IPS-18c (cell line): ENCODE measurements at regions not wholly inside any gene's neighbourhood (a gene's known extent, or its start where the extent isn't known, plus 50 kb on each side); places are given as distances from the start of the nearest gene placed in this dataset.

Source experiments
- H3K4me3 ChIP-seq: 2 replicates; pipeline ENCODE4 v1.7.0; 2013; ENCODE audit warnings: low read depth, mild to moderate bottlenecking, low read length, moderate library complexity; ENCODE audit not compliant: insufficient read depth
- H3K9me3 ChIP-seq: one replicate; pipeline ENCODE4 v1.6.1; 2013; ENCODE audit warnings: mild to moderate bottlenecking, low read length, moderate library complexity; ENCODE audit not compliant: control insufficient read depth, insufficient read depth

GRCh38 chr6:144335311-144335861 is 50.3 kb downstream of the UTRN start:
- no peaks in the 10 kb centered on the region for H3K9me3 ChIP-seq
- H3K4me3 ChIP-seq = no peak overlapping the region

GRCh38 chr6:144335914-144336313 is 50.8 kb downstream of the UTRN start:
- Histone ChIP-seq H3K9me3 (no peaks in the 10 kb centered on the region), H3K4me3 (no peak overlapping the region)

GRCh38 chr6:144336900-144337299 is 51.8 kb downstream of the UTRN start:
- H3K9me3 ChIP-seq = no peaks in the 10 kb centered on the region
- no peak overlapping the region for H3K4me3 ChIP-seq

GRCh38 chr6:144338474-144338873 is 53.3 kb downstream of the UTRN start:
- Histone ChIP-seq H3K4me3 (no peak overlapping the region), H3K9me3 (no peaks in the 10 kb centered on the region)

- no peak overlapping the region for H3K4me3 ChIP-seq
- H3K9me3 ChIP-seq = no peaks in the 10 kb centered on the region
Observed at GRCh38 chr6:144338951-144339700, 54.0 kb downstream of the UTRN start.

DNA sequence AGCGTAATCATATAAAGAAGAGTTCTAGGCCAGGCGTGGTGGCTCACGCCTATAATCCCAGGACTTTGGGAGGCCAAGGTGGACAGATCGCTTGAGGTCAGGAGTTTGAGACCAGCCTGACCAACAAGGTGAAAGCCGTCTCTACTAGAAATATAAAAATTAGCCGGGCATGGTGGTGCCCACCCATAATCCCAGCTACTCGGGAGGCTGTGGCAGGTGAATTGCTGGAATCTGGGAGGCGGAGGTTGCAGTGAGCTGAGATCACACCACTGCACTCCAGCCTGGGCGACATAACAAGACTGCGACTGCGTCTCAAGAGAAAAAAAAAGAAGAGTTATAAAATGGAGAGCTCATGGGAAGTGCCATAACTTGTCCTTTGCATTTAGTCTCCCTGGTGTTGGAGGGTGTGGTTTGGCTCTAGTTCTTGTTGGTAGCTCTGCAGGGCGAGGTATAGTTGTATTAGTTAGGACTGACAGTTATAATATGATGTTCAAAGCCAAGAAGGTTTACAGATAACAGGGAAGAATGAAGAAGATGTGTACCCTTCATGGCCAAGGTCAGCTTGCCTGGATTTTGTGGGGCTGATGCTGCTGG is 54.8 kb downstream of the UTRN start:
- Histone ChIP-seq H3K4me3 (no peak overlapping the region), H3K9me3 (no peaks in the 10 kb centered on the region)

DNA sequence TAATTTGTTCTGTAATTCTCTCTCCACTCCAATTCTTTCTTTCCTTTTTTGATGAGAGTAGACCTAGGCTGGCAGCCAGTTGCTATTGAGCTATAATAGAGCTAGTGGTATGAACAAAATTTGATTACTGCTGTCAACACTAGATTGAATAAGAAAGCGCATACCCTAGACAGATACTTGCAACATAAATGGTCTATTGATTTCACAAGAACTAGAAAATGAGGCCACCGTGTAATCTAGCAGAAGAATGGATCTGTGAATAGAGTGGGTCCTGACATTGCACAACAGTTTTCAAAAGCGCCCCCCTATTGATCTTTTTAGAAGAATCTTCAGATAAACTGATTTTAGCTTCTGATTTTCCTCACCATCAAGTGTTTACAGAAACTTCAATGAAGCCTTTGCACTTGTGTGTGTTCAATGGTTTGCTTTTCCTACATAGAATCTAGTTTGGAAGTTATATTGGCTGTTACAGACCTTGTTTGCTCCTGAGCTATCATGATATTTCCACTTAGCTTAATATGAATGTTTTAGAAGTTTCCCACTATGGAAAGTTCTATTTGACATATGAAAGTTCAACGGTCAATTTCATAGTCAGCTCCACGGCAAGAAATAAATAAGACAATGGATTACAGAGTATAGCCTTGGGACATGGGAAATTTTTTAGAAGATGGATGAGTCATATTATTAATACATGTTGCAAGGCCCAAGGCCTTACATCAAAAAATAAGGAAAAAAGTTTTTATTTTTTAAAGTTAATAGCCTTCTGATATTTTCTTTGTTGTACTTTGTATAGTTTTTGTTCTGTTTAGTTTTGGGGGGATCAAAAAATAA is 55.6 kb downstream of the UTRN start:
- H3K4me3 ChIP-seq = no peak overlapping the region

DNA sequence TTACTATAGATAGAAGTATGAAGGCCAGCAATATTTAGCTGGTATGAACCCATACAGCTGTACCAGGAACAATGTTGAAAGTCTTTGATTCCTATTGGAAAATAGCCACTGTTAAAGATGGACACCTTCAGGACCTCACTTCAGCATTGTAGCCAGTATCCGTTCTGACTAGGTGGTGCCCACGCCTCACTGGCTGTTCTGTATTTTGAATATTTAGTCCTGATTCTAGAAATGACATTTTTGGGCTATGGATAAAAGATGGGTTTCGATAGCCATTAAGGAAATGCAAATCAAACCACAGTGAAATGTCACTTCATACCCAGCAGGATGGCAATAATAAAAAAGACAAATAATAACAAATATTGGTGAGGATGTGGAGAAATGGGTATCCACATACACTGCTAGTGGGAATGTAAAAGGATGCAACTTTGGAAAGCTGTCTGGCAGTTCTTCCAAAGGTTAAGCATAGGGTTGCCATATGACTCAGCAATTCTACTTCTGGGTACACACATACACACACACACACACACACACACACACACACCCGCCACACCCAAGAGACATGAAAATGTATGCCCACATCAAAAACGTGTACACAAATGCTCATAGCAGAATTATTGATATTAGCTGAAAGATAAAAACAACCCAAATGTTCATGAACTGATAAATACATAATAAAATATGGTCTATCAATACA is 56.8 kb downstream of the UTRN start:
- no peak overlapping the region for H3K4me3 ChIP-seq
- H3K9me3 ChIP-seq = no peaks in the 10 kb centered on the region

More for the DNA sequence above, 55.6 kb downstream of the UTRN start:
- H3K9me3 ChIP-seq = no peaks in the 10 kb centered on the region

- Histone ChIP-seq H3K4me3 (no peak overlapping the region), H3K9me3 (no peaks in the 10 kb centered on the region)
Observed at GRCh38 chr6:144343701-144344428, 58.7 kb downstream of the UTRN start.

DNA sequence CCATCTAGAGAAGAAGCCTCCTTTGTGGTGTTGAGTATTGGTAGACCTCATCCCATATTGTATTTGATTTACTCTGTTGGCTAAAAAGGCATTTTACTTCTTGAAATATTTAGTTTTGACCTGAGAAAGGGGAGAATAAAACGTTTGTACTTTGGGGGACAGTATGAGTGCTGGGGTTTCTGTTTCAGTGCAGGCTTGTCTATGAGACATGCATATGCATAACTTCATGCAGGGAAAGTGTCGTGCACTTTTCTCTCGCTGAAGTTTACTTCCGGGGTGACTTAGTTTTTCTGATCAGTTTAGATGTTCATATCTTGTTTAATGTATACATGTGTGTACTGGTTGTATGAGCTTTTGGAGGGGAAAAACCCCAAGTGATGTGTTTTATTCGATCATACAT is 59.5 kb downstream of the UTRN start:
- no peak overlapping the region for H3K4me3 ChIP-seq
- no peaks in the 10 kb centered on the region for H3K9me3 ChIP-seq

DNA sequence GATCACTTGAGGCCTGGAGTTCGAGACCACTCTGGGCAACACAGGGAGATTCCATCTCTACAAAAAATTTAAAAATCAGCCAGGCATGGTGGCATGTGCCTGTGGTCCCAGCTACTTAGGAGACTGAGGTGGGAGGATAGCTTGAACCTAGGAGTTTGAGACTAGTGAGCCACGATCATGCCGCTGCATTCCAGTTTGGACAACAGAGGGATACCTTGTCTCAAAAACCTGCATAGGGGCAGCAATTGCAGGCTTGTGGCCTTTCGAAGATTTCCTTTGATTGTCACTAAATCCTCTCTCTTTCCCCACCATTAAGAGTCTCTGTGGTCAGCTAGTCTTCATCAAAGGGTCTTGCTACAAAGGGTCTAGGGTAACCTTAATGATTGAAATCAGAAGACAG is 60.3 kb downstream of the UTRN start:
- H3K4me3 ChIP-seq = no peak overlapping the region
- no peaks in the 10 kb centered on the region for H3K9me3 ChIP-seq

- Histone ChIP-seq H3K9me3 (no peaks in the 10 kb centered on the region), H3K4me3 (no peak overlapping the region)
Observed at GRCh38 chr6:144346719-144347447, 61.7 kb downstream of the UTRN start.

DNA sequence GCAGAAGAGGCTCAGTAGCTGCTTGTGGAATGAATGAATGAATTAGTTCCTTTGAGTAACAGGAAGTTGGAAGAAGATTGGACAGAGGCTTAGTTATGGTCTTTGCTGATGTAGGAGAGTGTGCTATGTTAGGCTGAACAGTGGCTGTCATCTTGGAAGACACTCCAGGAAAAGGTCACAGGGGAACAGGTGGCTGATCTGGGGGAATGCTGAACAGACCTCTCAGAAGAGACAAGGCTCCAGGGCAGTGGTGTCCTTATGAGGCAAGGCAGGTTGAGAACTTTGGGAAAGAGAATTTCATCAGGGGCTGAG is 62.3 kb downstream of the UTRN start:
- H3K4me3 ChIP-seq = no peak overlapping the region

GRCh38 chr6:144347933-144348332 is 62.8 kb downstream of the UTRN start:
- no peak overlapping the region for H3K4me3 ChIP-seq
- H3K9me3 ChIP-seq = no peaks in the 10 kb centered on the region

More for the DNA sequence above, 62.3 kb downstream of the UTRN start:
- H3K9me3 ChIP-seq = no peaks in the 10 kb centered on the region

GRCh38 chr6:144349690-144350527 is 64.8 kb downstream of the UTRN start:
- Histone ChIP-seq H3K4me3 (no peak overlapping the region), H3K9me3 (no peaks in the 10 kb centered on the region)

- no peak overlapping the region for H3K4me3 ChIP-seq
- H3K9me3 ChIP-seq = no peaks in the 10 kb centered on the region
Observed at GRCh38 chr6:144350528-144350880, 65.4 kb downstream of the UTRN start.
